ENCODE measurements at regions not wholly inside any gene's neighbourhood (a gene's known extent, or its start where the extent isn't known, plus 50 kb on each side); places are given as distances from the start of the nearest gene placed in this dataset.

- Histone ChIP-seq H3K27ac (ENCODE audit: low read depth, low read length) (no peak overlapping the region), H3K79me2 (ENCODE audit: control insufficient read depth, insufficient read depth, low read length, unreplicated experiment) (no peaks in the 10 kb centered on the region), H3K4me3 (ENCODE audit: low read depth, low read length) (no peak overlapping the region), H3K36me3 (ENCODE audit: insufficient read depth, low read length) (no peaks in the 10 kb centered on the region), H3K27me3 (ENCODE audit: insufficient read depth, low read length) (no peaks in the 10 kb centered on the region), H2AFZ (ENCODE audit: low read length, unreplicated experiment) (no peak overlapping the region), H3K4me1 (ENCODE audit: control insufficient read depth, insufficient read depth, low read length, unreplicated experiment) (no peaks in the 10 kb centered on the region)
Observed at GRCh38 chr18:14905350-14905749, 157.4 kb downstream of the ANKRD30B start.

DNA sequence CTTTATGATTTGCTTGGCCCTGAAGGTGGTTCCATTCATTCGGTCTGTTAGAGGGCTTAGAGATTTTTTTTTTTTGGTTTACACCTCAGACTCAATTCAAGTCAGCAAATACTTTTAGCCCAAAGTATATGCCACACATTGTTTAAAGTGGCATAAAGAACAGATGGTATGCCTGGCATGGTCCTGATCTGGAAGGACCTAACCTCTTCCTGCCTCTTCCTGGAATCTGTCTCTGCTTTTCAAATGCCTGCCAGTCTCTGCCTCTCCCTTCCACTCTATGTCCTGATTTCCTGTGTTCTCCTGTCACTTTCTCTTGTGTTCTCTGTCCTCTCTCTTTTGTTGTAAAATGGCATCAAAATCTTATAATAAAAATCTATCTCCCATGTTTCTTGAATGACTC lies 158.0 kb downstream of the ANKRD30B start:
- Histone ChIP-seq H3K4me1 (ENCODE audit: control insufficient read depth, insufficient read depth, low read length, unreplicated experiment) (no peaks in the 10 kb centered on the region), H3K4me3 (ENCODE audit: low read depth, low read length) (no peak overlapping the region), H3K79me2 (ENCODE audit: control insufficient read depth, insufficient read depth, low read length, unreplicated experiment) (no peaks in the 10 kb centered on the region), H3K36me3 (ENCODE audit: insufficient read depth, low read length) (no peaks in the 10 kb centered on the region), H2AFZ (ENCODE audit: low read length, unreplicated experiment) (no peak overlapping the region), H3K27ac (ENCODE audit: low read depth, low read length) (no peak overlapping the region), H3K27me3 (ENCODE audit: insufficient read depth, low read length) (no peaks in the 10 kb centered on the region)

DNA sequence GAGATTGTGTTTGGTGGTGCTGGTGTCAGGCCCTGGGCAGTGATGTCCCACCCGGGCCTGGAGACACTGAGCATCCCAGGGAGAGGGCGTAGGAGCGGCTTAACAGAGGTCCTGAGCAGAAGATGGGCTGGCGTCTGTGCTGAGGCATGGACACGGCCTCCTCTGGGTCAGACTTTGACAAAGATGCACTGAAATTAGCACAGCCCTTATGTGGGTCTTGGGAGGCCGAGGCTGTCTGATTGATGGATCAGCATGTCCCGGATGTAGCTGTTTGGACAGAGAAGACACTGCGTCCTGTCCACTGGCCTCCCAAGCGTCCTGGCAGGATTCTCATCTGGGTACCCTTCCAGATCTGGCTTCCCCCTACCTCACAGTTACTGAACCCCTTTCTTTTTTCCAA lies 159.4 kb downstream of the ANKRD30B start:
- Histone ChIP-seq H3K4me1 (ENCODE audit: control insufficient read depth, insufficient read depth, low read length, unreplicated experiment) (no peaks in the 10 kb centered on the region), H2AFZ (ENCODE audit: low read length, unreplicated experiment) (no peak overlapping the region), H3K79me2 (ENCODE audit: control insufficient read depth, insufficient read depth, low read length, unreplicated experiment) (no peaks in the 10 kb centered on the region), H3K4me3 (ENCODE audit: low read depth, low read length) (no peak overlapping the region), H3K36me3 (ENCODE audit: insufficient read depth, low read length) (no peaks in the 10 kb centered on the region), H3K27ac (ENCODE audit: low read depth, low read length) (no peak overlapping the region), H3K27me3 (ENCODE audit: insufficient read depth, low read length) (no peaks in the 10 kb centered on the region)

- Histone ChIP-seq H3K27me3 (ENCODE audit: insufficient read depth, low read length) (no peaks in the 10 kb centered on the region), H3K4me1 (ENCODE audit: control insufficient read depth, insufficient read depth, low read length, unreplicated experiment) (no peaks in the 10 kb centered on the region)
Observed at GRCh38 chr18:14908541-14908940, 160.6 kb downstream of the ANKRD30B start.

GRCh38 chr18:14912967-14913366 lies 165.0 kb downstream of the ANKRD30B start:
- Histone ChIP-seq H3K79me2 (ENCODE audit: control insufficient read depth, insufficient read depth, low read length, unreplicated experiment) (no peaks in the 10 kb centered on the region), H3K4me1 (ENCODE audit: control insufficient read depth, insufficient read depth, low read length, unreplicated experiment) (peaks cover 4% of the 10 kb centered on the region), H3K27ac (ENCODE audit: low read depth, low read length) (no peak overlapping the region), H3K4me3 (ENCODE audit: low read depth, low read length) (no peak overlapping the region), H3K27me3 (ENCODE audit: insufficient read depth, low read length) (no peaks in the 10 kb centered on the region), H3K36me3 (ENCODE audit: insufficient read depth, low read length) (no peaks in the 10 kb centered on the region), H2AFZ (ENCODE audit: low read length, unreplicated experiment) (no peak overlapping the region)

More at GRCh38 chr18:14908541-14908940, 160.6 kb downstream of the ANKRD30B start:
- Histone ChIP-seq H3K27ac (ENCODE audit: low read depth, low read length) (no peak overlapping the region), H3K4me3 (ENCODE audit: low read depth, low read length) (no peak overlapping the region), H3K36me3 (ENCODE audit: insufficient read depth, low read length) (no peaks in the 10 kb centered on the region), H3K79me2 (ENCODE audit: control insufficient read depth, insufficient read depth, low read length, unreplicated experiment) (no peaks in the 10 kb centered on the region), H2AFZ (ENCODE audit: low read length, unreplicated experiment) (no peak overlapping the region)

GRCh38 chr18:14914121-14914520 lies 166.1 kb downstream of the ANKRD30B start:
- H3K27me3 ChIP-seq (ENCODE audit: insufficient read depth, low read length) = no peaks in the 10 kb centered on the region
- H2AFZ ChIP-seq (ENCODE audit: low read length, unreplicated experiment) = no peak overlapping the region
- H3K4me3 ChIP-seq (ENCODE audit: low read depth, low read length) = no peak overlapping the region
- no peaks in the 10 kb centered on the region for H3K79me2 ChIP-seq (ENCODE audit: control insufficient read depth, insufficient read depth, low read length, unreplicated experiment)
- H3K27ac ChIP-seq (ENCODE audit: low read depth, low read length) = no peak overlapping the region
- H3K4me1 ChIP-seq (ENCODE audit: control insufficient read depth, insufficient read depth, low read length, unreplicated experiment) = peaks cover 4% of the 10 kb centered on the region
- no peaks in the 10 kb centered on the region for H3K36me3 ChIP-seq (ENCODE audit: insufficient read depth, low read length)

- Histone ChIP-seq H3K27ac (ENCODE audit: low read depth, low read length) (no peak overlapping the region), H3K27me3 (ENCODE audit: insufficient read depth, low read length) (no peaks in the 10 kb centered on the region), H3K79me2 (ENCODE audit: control insufficient read depth, insufficient read depth, low read length, unreplicated experiment) (no peaks in the 10 kb centered on the region), H3K36me3 (ENCODE audit: insufficient read depth, low read length) (no peaks in the 10 kb centered on the region), H3K4me3 (ENCODE audit: low read depth, low read length) (no peak overlapping the region), H2AFZ (ENCODE audit: low read length, unreplicated experiment) (no peak overlapping the region), H3K4me1 (ENCODE audit: control insufficient read depth, insufficient read depth, low read length, unreplicated experiment) (peaks cover 4% of the 10 kb centered on the region)
Observed at GRCh38 chr18:14914771-14915170, 166.8 kb downstream of the ANKRD30B start.

GRCh38 chr18:14916181-14916580 lies 168.2 kb downstream of the ANKRD30B start:
- Histone ChIP-seq H3K4me3 (ENCODE audit: low read depth, low read length) (no peak overlapping the region), H3K4me1 (ENCODE audit: control insufficient read depth, insufficient read depth, low read length, unreplicated experiment) (peaks cover 4% of the 10 kb centered on the region)

GRCh38 chr18:14916851-14917250 lies 168.9 kb downstream of the ANKRD30B start:
- H3K36me3 ChIP-seq (ENCODE audit: insufficient read depth, low read length) = no peaks in the 10 kb centered on the region
- H3K79me2 ChIP-seq (ENCODE audit: control insufficient read depth, insufficient read depth, low read length, unreplicated experiment) = no peaks in the 10 kb centered on the region
- H3K4me1 ChIP-seq (ENCODE audit: control insufficient read depth, insufficient read depth, low read length, unreplicated experiment) = peaks cover 4% of the 10 kb centered on the region
- H2AFZ ChIP-seq (ENCODE audit: low read length, unreplicated experiment) = no peak overlapping the region
- no peak overlapping the region for H3K27ac ChIP-seq (ENCODE audit: low read depth, low read length)
- no peaks in the 10 kb centered on the region for H3K27me3 ChIP-seq (ENCODE audit: insufficient read depth, low read length)
- H3K4me3 ChIP-seq (ENCODE audit: low read depth, low read length) = no peak overlapping the region

More at GRCh38 chr18:14916181-14916580, 168.2 kb downstream of the ANKRD30B start:
- H2AFZ ChIP-seq (ENCODE audit: low read length, unreplicated experiment) = no peak overlapping the region
- no peaks in the 10 kb centered on the region for H3K36me3 ChIP-seq (ENCODE audit: insufficient read depth, low read length)
- H3K79me2 ChIP-seq (ENCODE audit: control insufficient read depth, insufficient read depth, low read length, unreplicated experiment) = no peaks in the 10 kb centered on the region
- H3K27me3 ChIP-seq (ENCODE audit: insufficient read depth, low read length) = no peaks in the 10 kb centered on the region
- no peak overlapping the region for H3K27ac ChIP-seq (ENCODE audit: low read depth, low read length)

DNA sequence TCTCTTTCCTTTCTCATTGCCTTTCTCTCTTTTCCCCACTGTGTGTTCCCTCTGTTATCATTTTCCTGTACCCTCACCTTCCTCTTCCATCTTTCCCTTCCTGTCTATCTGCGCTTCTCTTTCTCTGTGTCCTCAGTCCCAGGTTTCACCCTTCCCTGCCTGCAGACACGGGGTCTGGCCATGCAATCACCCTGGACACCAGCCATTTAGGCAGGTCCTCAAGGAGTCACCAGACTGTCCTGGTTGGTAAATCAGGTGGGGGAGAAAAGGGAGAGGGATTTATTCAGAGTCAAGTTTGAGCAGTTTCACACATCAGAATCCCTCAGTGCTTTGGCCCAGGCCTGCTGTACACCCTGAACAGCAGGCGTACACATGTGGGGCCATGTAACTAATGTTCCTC lies 169.3 kb downstream of the ANKRD30B start:
- no peaks in the 10 kb centered on the region for H3K79me2 ChIP-seq (ENCODE audit: control insufficient read depth, insufficient read depth, low read length, unreplicated experiment)
- no peak overlapping the region for H3K4me3 ChIP-seq (ENCODE audit: low read depth, low read length)
- no peaks in the 10 kb centered on the region for H3K27me3 ChIP-seq (ENCODE audit: insufficient read depth, low read length)
- no peak overlapping the region for H2AFZ ChIP-seq (ENCODE audit: low read length, unreplicated experiment)
- no peaks in the 10 kb centered on the region for H3K36me3 ChIP-seq (ENCODE audit: insufficient read depth, low read length)
- peaks cover 4% of the 10 kb centered on the region for H3K4me1 ChIP-seq (ENCODE audit: control insufficient read depth, insufficient read depth, low read length, unreplicated experiment)
- no peak overlapping the region for H3K27ac ChIP-seq (ENCODE audit: low read depth, low read length)

DNA sequence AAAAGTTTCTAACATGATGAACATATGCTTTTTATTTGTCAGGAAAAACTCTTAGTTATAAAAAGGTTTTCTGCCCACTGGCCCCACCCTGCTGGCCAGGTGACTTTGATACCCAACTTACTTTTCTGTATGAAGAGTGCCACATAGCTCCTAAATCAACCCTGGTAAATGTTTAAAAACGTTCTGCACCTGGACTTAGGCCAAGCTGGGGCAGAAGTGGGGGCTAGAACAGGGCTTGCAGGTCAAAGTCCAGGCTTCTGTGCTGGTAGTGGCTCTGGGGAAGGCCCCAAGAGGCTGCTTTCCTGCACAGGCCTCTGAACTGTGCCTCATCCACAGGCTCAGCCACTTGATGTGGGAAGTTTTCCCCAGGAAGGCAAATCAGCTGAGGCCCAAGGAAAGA lies 171.7 kb downstream of the ANKRD30B start:
- no peaks in the 10 kb centered on the region for H3K79me2 ChIP-seq (ENCODE audit: control insufficient read depth, insufficient read depth, low read length, unreplicated experiment)
- H3K27me3 ChIP-seq (ENCODE audit: insufficient read depth, low read length) = no peaks in the 10 kb centered on the region
- H3K27ac ChIP-seq (ENCODE audit: low read depth, low read length) = no peak overlapping the region
- no peak overlapping the region for H2AFZ ChIP-seq (ENCODE audit: low read length, unreplicated experiment)
- peaks cover 6% of the 10 kb centered on the region for H3K4me1 ChIP-seq (ENCODE audit: control insufficient read depth, insufficient read depth, low read length, unreplicated experiment)
- H3K36me3 ChIP-seq (ENCODE audit: insufficient read depth, low read length) = no peaks in the 10 kb centered on the region
- no peak overlapping the region for H3K4me3 ChIP-seq (ENCODE audit: low read depth, low read length)
